Fibroblast of skin of left quadriceps (primary cell): ENCODE measurements at regions not wholly inside any gene's neighbourhood (a gene's known extent, or its start where the extent isn't known, plus 50 kb on each side); places are given as distances from the start of the nearest gene placed in this dataset.
A peak's percentile ranks its signal among the peaks of the same experiment; 100 is the strongest.

Experiments
- DNase-seq, 2 experiments: peaks; one replicate each; pipeline ENCODE4 v3.0.0-alpha.2; 2013; ENCODE audit warnings: low read depth in 2 of 2

- no peak for DNase-seq
Measured at GRCh38 chr2:164302786-164303185, 318.5 kb downstream of the GRB14 start.

DNA sequence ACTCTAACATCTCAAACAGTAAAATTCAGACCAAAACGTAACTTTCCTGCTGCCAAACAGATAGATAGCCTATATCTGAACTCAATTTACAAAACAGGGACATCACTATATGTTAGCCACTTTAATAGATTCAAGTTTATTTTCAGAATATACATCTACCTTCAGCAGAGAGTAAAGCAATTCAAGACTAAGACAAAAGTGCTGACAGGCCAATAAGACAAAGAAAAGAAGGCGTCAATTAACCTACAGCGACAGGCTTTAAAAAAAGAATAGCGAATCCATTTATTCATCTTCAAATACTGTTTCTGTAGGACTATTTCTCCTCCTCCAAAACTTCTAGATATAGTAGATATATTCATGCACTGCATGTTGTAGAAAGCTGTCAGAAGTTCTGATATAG is 333.0 kb downstream of the GRB14 start:
- no peak for DNase-seq

GRCh38 chr2:164287056-164287455 is 334.2 kb downstream of the GRB14 start:
- no peak for DNase-seq

- DNase-seq: no peak
Measured at GRCh38 chr2:164285576-164285975, 335.7 kb downstream of the GRB14 start.

DNA sequence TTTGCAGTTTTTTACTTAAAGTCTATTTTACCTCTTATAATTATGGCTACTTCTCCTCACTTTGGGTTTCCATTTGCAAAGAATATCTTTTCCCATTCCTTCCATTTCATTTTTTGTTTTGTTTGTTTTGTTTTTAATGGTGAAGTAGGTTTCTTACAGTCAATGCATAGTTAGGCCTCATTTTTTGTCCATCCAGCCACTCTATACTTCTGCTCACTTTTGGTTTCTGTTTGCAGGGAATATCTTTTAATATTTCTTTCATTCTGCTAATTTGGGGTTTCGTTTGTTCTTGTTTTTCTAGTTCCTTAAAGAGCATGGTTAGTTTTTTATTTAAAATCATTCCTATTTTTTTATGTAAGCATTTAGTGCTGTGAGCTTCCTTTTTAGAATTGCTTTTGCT is 339.4 kb downstream of the GRB14 start:
- DNase-seq: no peak

DNA sequence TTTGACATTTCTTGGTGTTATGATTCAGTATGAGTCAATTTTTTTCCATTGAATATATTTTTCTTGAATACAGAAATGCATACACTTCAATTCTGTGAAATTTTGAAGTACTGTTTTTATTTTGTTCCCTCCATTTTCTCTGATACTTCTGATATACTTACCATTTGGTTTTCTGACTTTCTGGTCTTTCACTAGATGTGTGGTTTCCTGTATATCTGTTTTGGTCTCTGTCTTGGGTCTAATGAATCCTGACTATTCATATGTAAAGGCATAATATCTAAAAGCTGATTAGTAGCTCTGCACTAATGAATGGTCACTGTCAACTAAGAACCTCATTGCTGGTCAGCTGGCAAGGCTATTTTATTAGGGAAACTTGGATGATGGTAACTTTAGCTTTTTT is 345.6 kb downstream of the GRB14 start:
- no peak for DNase-seq

- no peak for DNase-seq
Measured at GRCh38 chr2:164260506-164260905, 360.8 kb downstream of the GRB14 start.

DNA sequence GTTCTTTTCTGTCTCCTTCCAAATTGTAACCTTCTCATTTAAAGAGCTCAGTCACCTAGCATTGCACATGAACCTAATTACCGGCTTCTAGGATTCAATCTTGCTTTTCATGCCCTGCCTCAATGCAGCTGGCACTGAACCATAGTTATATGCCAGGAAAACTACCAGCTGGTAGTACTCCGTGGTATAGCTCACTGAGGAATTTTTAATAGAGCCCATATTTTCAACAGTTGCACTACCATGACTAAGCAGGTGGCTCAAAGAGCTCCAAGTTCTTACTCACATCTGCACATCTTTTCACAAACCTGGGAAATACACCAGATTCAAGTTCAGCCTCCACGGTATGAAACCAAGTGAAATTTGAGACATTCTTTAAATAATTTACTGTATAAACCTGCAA is 363.5 kb downstream of the GRB14 start:
- no peak for DNase-seq

DNA sequence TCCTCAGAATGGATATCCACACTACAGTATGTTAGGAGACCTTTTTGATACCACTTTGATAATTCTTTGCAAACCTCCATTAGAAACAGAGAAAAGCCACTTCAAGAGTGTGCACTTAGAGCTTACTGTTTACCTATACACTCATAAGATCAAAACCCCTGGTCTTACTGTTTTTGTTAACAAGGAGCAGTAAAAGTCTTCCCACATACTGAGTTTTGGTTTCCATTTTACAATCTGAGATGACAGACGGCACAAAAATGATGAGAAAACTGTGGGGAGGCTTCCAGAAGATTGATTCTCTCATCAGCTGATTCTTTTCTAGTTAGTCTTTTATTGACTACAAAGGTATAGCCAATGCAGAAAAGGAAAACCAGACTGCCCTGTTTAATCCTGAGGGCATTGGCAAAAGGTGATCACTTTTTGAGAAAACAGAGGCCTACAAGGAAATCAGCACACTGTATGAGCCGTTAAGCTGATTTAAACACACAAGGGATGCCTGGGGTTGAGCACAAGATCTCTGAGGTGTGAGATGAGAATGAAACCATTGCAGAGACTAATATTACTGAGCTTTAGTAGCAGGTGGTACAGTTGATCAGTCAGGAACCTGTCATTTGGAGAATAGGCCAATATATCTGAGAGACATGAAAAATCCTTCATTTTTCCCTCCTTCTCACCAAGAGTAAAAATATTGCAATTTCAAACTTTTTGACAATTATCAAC is 368.6 kb downstream of the GRB14 start:
- DNase-seq: no peak

DNA sequence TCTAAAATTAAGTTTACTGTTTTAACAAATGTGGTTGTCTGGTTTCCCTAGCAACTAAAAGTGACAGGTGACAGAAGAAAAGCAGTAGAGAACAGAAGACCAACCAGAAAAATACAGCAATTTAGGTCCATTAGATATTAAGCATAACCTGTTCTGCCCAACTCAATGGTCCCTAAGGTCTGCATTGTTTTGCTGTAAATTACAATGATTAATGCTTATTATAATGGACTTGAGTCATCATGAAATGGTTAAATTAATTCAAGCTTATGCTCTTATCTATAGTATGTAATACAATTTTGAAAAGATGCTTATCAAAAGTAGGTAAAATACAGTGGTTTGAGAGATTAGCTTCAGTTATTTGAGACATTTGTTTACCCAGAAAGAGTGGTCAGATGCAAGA is 378.0 kb downstream of the GRB14 start:
- DNase-seq: no peak

- DNase-seq: no peak
Measured at GRCh38 chr2:164242409-164242808, 378.9 kb downstream of the GRB14 start.

GRCh38 chr2:164234074-164234473 is 387.2 kb downstream of the GRB14 start:
- DNase-seq: no peak

DNA sequence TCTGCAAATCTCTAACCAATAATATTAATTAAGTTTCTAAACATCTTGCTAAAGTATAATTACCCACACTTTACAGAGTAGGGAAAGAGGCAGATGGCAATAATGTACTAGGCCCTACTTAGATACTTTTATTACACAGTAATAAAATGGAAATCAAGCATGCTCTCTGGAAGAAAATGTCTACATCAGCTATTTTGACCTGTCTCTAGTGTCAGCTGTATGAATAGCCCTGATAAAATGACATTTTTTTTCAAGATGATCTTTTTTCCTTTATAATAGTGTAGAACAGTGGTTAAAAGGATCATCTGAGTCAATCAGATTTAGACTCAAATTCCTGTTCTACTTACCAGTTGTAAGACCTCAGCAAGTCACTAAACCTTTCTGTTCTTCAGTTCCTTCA is 397.3 kb downstream of the GRB14 start:
- no peak for DNase-seq

- no peak for DNase-seq
Measured at GRCh38 chr2:164221473-164221872, 399.8 kb downstream of the GRB14 start.

GRCh38 chr2:164220265-164220664 is 401.0 kb downstream of the GRB14 start:
- no peak for DNase-seq

DNA sequence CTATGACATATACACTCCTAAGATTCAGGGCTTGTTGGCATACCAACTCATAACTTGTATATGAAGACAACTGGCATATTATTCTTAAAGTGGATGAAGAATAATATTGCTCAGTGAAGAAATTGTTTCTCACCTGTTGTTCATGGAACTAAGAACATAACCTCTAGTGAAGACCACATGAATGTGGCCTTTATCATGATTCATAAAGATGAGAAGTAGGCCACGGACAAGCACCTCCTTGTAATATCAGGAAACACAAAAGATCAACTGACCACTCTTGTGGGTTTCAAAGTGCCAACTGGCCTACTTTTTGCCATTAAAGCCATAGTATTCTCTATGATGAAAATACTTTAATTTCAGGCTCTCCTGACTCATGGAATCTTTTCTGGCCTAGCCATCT is 407.4 kb downstream of the GRB14 start:
- DNase-seq: no peak

DNA sequence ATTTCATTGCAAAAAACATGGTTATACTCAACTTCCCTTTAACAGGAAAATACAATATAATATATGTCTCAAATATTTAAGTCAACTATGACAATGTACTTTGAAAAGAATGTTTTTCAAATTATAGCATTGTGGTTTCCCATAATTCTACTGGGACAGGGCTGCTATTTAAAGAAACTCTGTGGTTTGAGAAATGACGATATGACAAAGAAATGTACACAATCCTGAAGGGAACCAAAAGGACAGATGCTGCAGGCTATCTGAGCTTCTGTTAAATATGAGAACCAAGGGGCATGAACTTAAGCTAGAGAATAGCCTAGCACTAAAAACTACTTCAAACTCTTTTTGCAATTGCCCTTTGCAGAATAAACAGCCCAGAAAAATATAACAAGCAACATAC is 415.9 kb downstream of the GRB14 start:
- DNase-seq: peak; percentile 73 to 77

GRCh38 chr2:164203131-164203530 is 418.2 kb downstream of the GRB14 start:
- DNase-seq: peak in 1 of 2 experiments; percentile 30

DNA sequence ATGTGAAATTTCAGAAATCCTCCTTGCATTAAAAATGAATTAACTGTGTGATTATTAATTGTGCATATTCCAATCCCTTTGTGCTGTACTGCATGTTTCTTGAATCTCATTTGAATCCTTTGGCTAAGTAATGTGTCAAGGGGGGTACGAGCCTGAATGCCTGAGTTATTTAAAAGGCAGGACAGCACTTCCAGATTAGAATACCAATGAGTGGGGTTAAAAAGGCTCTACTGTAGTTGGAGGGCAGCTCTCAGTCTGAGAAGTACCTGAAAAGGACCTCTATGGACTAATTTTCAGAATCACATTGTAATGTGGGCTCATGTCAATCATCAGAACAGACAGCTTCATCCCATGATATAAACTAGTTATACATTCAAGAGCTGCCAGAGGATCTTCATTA is 423.0 kb downstream of the GRB14 start:
- no peak for DNase-seq

GRCh38 chr2:164190700-164191099 is 430.6 kb downstream of the GRB14 start:
- no peak for DNase-seq

DNA sequence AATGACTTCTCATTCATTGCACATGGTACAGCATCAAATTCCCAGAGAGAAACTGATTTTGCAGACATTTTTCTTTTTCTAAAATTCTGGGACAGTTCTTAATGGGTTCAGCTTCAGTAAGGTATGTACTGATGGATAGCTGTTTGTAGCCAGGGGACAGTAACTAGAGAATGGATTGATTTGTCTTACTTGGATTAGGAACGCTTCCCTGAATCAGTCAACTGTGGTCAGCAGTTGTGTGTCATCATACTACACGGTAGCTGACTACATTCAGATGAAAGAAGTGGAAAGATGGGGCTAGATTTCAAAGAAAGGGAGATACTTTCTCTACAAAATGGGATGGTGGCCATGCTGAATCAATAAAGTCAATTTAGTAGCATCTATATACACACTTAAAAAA is 431.4 kb downstream of the GRB14 start:
- DNase-seq: no peak

- no peak for DNase-seq
Measured at GRCh38 chr2:164187121-164187520, 434.2 kb downstream of the GRB14 start.

- no peak for DNase-seq
Measured at GRCh38 chr2:164186591-164186990, 434.7 kb downstream of the GRB14 start.

GRCh38 chr2:164182116-164182627 is 439.1 kb downstream of the GRB14 start:
- DNase-seq: no peak
